GM18507 (cell line): ENCODE measurements at regions not wholly inside any gene's neighbourhood (a gene's known extent, or its start where the extent isn't known, plus 50 kb on each side); places are given as distances from the start of the nearest gene placed in this dataset.

Experiments used
- DNase-seq: peaks from one replicate; pipeline ENCODE4 v3.0.0; 2011; ENCODE audit warnings: low read depth; ENCODE audit not compliant: insufficient read length; ENCODE audit errors: extremely low spot score
- FAIRE-seq: peaks from 2 replicates; lab custom pipeline; 2011; peaks lifted over from hg19 to GRCh38; lab: Jason Lieb, UNC

- DNase-seq (no peak), FAIRE-seq (no peak)
These were observed 1228.0 kb downstream of the TBC1D22A start for GRCh38 chr22:47990481-47990880.

GRCh38 chr22:47987885-47988515, 1225.5 kb downstream of the TBC1D22A start:
- DNase-seq, result no peak
- no peak for FAIRE-seq

- FAIRE-seq (no peak), DNase-seq (no peak)
These were observed 1213.8 kb downstream of the TBC1D22A start for GRCh38 chr22:47976219-47976618.

- FAIRE-seq, result no peak
- DNase-seq, result no peak
These were observed 1205.4 kb downstream of the TBC1D22A start for GRCh38 chr22:47967831-47968230.

- no peak for DNase-seq
- FAIRE-seq, result no peak
These were observed 1203.9 kb downstream of the TBC1D22A start for GRCh38 chr22:47966316-47966715.

GRCh38 chr22:47965896-47966295, 1203.4 kb downstream of the TBC1D22A start:
- DNase-seq (no peak), FAIRE-seq (no peak)

- DNase-seq (no peak), FAIRE-seq (no peak)
These were observed 1202.6 kb downstream of the TBC1D22A start for GRCh38 chr22:47965066-47965465.

- DNase-seq (no peak), FAIRE-seq (no peak)
These were observed 1201.2 kb downstream of the TBC1D22A start for GRCh38 chr22:47963660-47964059.

GRCh38 chr22:47957649-47958048, 1195.2 kb downstream of the TBC1D22A start:
- no peak for DNase-seq
- no peak for FAIRE-seq

- DNase-seq (no peak), FAIRE-seq (no peak)
These were observed 1191.7 kb downstream of the TBC1D22A start for GRCh38 chr22:47954107-47954506.

GRCh38 chr22:47944941-47945340, 1182.5 kb downstream of the TBC1D22A start:
- FAIRE-seq, result no peak
- DNase-seq, result no peak

GRCh38 chr22:47943729-47944700, 1181.6 kb downstream of the TBC1D22A start:
- DNase-seq (no peak), FAIRE-seq (no peak)

GRCh38 chr22:47940211-47940610, 1177.8 kb downstream of the TBC1D22A start:
- FAIRE-seq, result no peak

GRCh38 chr22:47933891-47934290, 1171.4 kb downstream of the TBC1D22A start:
- no peak for FAIRE-seq
- DNase-seq, result no peak

More at GRCh38 chr22:47940211-47940610, 1177.8 kb downstream of the TBC1D22A start:
- DNase-seq, result no peak

- DNase-seq (no peak), FAIRE-seq (no peak)
These were observed 1170.8 kb downstream of the TBC1D22A start for GRCh38 chr22:47933226-47933625.

- DNase-seq, result no peak
- FAIRE-seq, result no peak
These were observed 1167.3 kb downstream of the TBC1D22A start for GRCh38 chr22:47929646-47930185.

GRCh38 chr22:47929073-47929472, 1166.6 kb downstream of the TBC1D22A start:
- no peak for DNase-seq
- FAIRE-seq, result no peak

- no peak for DNase-seq
These were observed 1166.2 kb downstream of the TBC1D22A start for GRCh38 chr22:47928631-47929030.

GRCh38 chr22:47927648-47928210, 1165.3 kb downstream of the TBC1D22A start:
- no peak for FAIRE-seq
- DNase-seq, result no peak

More at GRCh38 chr22:47928631-47929030, 1166.2 kb downstream of the TBC1D22A start:
- no peak for FAIRE-seq

- FAIRE-seq, result no peak
- DNase-seq, result no peak
These were observed 1160.6 kb downstream of the TBC1D22A start for GRCh38 chr22:47923011-47923427.
